ENCODE measurements at regions not wholly inside any gene's neighbourhood (a gene's known extent, or its start where the extent isn't known, plus 50 kb on each side); places are given as distances from the start of the nearest gene placed in this dataset.

- TF ChIP-seq CTCF (IDR thresholded peaks at IDR 0.05) (no peak), POLR2A (IDR thresholded peaks at IDR 0.05) (no peak), POLR2AphosphoS5 (IDR thresholded peaks at IDR 0.05) (no peak)
Measured at GRCh38 chr3:110495201-110495927, 576.3 kb upstream of the NECTIN3 start.

Data from prostate gland (tissue), 2 donors.